ENCODE measurements at regions not wholly inside any gene's neighbourhood (a gene's known extent, or its start where the extent isn't known, plus 50 kb on each side); places are given as distances from the start of the nearest gene placed in this dataset.

DNA sequence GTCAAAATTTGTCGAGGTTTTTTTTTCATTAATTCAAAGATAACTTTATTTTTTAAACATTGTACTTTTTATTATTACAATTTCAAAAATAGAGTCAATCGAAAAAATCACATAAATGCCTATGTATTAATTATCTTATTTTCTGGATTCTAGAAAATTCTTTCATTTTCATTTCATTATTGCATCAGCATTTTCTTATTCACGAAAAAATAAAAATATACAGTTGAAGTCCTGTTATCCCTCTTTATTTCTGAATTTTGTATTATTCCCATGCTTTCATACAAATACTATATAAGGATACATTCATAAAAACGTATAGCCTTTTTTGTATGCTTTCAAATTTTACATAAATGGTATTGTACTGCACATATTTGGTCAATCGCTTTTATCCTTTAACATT lies 681.0 kb upstream of the USP24 start:
- TF ChIP-seq, protein P1, sequence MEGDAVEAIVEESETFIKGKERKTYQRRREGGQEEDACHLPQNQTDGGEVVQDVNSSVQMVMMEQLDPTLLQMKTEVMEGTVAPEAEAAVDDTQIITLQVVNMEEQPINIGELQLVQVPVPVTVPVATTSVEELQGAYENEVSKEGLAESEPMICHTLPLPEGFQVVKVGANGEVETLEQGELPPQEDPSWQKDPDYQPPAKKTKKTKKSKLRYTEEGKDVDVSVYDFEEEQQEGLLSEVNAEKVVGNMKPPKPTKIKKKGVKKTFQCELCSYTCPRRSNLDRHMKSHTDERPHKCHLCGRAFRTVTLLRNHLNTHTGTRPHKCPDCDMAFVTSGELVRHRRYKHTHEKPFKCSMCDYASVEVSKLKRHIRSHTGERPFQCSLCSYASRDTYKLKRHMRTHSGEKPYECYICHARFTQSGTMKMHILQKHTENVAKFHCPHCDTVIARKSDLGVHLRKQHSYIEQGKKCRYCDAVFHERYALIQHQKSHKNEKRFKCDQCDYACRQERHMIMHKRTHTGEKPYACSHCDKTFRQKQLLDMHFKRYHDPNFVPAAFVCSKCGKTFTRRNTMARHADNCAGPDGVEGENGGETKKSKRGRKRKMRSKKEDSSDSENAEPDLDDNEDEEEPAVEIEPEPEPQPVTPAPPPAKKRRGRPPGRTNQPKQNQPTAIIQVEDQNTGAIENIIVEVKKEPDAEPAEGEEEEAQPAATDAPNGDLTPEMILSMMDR (IDR thresholded peaks at IDR 0.05; ENCODE audit: low read depth, low read length) = no peak
- H3K27me3 ChIP-seq = no peaks in the 10 kb centered on the region
- no peaks in the 10 kb centered on the region for H3K9me3 ChIP-seq
- H3K36me3 ChIP-seq = no peaks in the 10 kb centered on the region
- no peaks in the 10 kb centered on the region for H3K4me1 ChIP-seq
- no peak for DNase-seq
- no peak overlapping the region for H3K4me3 ChIP-seq (ENCODE audit: low read depth, low read length)

DNA sequence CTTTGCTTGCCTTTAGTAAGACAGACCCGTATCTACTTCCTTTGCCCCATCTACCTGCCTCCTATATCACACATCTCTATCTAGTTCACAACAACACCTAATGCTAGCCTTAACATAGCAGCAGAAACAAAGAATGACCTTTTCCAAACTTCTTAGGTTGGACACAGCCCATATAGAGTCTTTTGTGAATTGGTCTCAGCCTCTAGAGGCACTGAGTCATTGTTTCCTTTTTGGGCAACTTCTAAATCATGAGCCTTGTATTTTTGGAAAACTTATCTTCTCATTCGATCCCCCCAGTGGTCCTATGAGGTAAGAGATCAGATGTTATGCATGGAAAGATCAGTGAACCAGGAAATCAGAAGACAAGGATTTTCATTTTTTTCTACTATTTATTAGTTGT lies 679.4 kb upstream of the USP24 start:
- no peaks in the 10 kb centered on the region for H3K4me1 ChIP-seq
- no peak overlapping the region for H3K4me3 ChIP-seq (ENCODE audit: low read depth, low read length)
- no peak for DNase-seq
- TF ChIP-seq, protein P1 (IDR thresholded peaks at IDR 0.05; ENCODE audit: low read depth, low read length) = no peak
- H3K9me3 ChIP-seq = no peaks in the 10 kb centered on the region
- no peaks in the 10 kb centered on the region for H3K27me3 ChIP-seq
- H3K36me3 ChIP-seq = no peaks in the 10 kb centered on the region

DNA sequence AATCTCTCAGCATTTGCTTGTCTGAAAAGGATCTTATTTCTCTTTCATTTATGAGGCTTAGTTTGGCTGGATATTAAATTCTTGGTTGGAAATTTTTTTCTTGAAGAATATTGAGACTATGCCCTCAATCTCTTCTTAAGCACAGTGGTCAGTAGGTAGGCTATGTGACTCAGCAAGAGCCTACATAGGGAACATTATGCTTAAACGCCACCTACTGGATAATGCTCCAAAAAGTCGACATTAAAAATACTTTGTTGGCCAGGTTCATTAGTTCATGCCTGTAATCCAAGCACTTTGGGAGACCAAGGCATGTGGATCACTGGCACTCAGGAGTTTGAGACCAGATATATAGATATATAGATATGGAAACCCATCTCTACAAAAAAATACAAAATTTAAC lies 678.0 kb upstream of the USP24 start:
- TF ChIP-seq, protein P1 (IDR thresholded peaks at IDR 0.05; ENCODE audit: low read depth, low read length) = peak; percentile 25
- Histone ChIP-seq H3K27me3 (no peaks in the 10 kb centered on the region), H3K4me1 (no peaks in the 10 kb centered on the region), H3K36me3 (no peaks in the 10 kb centered on the region), H3K4me3 (ENCODE audit: low read depth, low read length) (no peak overlapping the region), H3K9me3 (no peaks in the 10 kb centered on the region)
- DNase-seq = no peak

DNA sequence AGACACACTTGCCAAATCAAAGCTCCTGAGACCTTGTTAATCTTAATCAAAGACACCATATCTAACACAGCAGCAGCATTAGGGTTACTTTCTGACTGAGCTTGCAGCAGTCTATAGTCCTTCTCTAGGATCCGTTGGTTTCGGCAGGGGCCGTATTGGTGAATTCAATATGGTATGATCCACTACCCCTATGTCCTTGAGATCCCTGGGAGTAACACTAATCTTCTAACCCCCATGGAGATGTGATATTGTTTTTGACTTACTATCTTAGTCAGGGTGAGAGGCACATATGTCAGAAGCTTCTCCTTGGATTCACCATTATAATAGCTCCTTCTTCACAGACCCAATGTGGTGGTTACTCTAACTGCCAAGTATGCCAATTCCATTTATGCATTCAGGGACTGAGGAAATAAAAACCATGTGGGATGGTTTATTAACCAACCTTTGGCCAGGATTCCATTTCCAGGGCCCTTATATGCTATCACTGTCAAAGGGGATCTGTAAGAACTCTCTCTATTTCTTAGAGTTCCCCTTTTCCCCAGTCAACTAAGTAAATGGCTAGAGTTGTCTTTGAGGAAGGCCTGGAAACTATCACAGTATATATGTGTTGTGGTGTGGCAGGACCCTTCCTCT lies 673.6 kb upstream of the USP24 start:
- Histone ChIP-seq H3K4me3 (ENCODE audit: low read depth, low read length) (no peak overlapping the region), H3K9me3 (no peaks in the 10 kb centered on the region), H3K27me3 (no peaks in the 10 kb centered on the region), H3K4me1 (no peaks in the 10 kb centered on the region), H3K36me3 (no peaks in the 10 kb centered on the region)
- DNase-seq = no peak
- TF ChIP-seq, protein P1 (IDR thresholded peaks at IDR 0.05; ENCODE audit: low read depth, low read length) = no peak

DNA sequence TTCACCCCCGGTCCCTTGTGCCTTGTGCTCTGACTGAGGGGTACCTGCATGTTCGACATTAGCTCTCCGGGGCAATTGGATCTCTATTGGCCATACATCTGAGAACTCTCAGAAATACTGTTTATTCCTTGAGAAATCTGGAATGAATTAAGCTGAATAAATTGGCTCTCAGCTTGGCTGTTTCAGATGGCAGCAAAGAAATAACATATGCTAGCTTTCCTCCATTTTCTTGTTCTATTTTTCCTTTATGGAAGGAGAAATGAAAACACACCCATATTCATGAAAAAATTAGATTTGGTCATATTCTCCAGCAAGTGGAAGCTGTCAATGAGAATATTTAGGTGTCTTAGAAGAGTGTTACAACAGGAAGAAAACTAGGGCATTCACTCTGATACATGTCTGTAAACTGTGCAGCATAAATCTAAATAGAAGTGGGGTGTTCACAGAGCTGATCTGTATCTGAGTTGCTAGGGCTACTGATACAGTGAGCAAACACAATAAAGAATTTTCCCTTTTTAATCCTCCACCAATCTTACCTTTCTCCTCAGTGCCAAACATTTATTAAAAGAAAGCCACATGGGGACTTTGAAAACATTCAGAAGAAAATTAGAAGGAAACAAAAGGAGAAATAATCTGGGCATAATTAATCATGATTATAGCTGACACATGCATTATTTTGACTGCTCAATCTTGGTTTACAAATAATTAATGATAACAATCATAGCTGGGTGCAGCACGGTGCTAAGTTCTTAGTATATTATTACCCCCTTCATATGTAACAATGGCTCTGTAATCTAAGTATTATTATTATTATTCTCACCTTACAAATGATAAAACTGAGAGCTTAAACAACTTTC lies 671.9 kb upstream of the USP24 start:
- TF ChIP-seq, protein P1 (IDR thresholded peaks at IDR 0.05; ENCODE audit: low read depth, low read length) = no peak
- H3K36me3 ChIP-seq = no peaks in the 10 kb centered on the region
- no peaks in the 10 kb centered on the region for H3K4me1 ChIP-seq
- no peaks in the 10 kb centered on the region for H3K27me3 ChIP-seq
- no peak for DNase-seq
- H3K9me3 ChIP-seq = no peaks in the 10 kb centered on the region
- H3K4me3 ChIP-seq (ENCODE audit: low read depth, low read length) = no peak overlapping the region

DNA sequence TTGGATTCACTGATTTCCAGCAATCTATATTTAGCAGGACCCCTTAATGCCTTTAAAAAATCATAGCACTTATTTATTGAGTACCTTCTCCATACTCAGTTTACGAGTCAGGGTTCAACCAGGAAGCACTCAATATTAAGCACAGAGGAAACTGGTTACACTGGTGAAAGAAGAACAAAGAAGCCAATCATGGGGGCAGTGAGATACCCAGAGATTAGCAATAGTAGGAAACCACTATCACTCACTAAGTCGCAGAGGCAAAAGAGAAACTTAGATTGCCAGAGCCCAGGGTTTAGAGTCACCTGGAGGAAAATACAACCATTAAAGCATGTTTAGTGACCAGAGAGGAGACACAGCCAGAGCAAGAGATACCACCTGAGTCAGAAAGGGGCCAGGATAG lies 670.5 kb upstream of the USP24 start:
- Histone ChIP-seq H3K9me3 (no peaks in the 10 kb centered on the region), H3K4me3 (ENCODE audit: low read depth, low read length) (no peak overlapping the region), H3K27me3 (no peaks in the 10 kb centered on the region), H3K4me1 (no peaks in the 10 kb centered on the region), H3K36me3 (no peaks in the 10 kb centered on the region)
- DNase-seq = no peak
- TF ChIP-seq, protein P1 (IDR thresholded peaks at IDR 0.05; ENCODE audit: low read depth, low read length) = no peak
